ENCODE measurements at regions not wholly inside any gene's neighbourhood (a gene's known extent, or its start where the extent isn't known, plus 50 kb on each side); places are given as distances from the start of the nearest gene placed in this dataset.
A peak's percentile ranks its signal among the peaks of the same experiment; 100 is the strongest.

DNA sequence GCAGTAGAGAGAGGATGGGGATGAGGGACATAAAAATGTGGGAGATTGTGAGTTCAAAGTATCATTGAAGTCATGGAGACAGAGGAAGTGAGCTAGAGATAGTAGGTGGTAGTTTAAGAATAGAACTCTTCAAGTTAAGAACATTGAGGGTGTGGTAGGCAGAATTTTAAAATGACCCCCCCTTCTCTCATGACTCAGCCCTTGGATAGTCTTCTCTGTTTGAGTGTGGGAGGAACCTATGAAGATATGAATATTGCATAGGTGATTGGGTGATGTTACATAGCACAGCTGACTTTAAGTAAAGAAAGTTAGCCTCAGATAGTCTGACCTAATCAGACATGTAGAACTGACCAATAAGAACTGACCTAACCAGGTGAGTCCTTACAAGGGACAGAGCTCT lies 418.6 kb downstream of the FOXO1 start:
- Histone ChIP-seq H3K27me3 (ENCODE audit: control insufficient read depth, insufficient read depth, low read length) (no peaks in the 10 kb centered on the region), H3K4me3 (ENCODE audit: low read depth, low read length) (no peak overlapping the region), H3K36me3 (ENCODE audit: control insufficient read depth, insufficient read depth, low read length) (no peaks in the 10 kb centered on the region)
- FAIRE-seq, result no peak
- TF ChIP-seq, protein P1, sequence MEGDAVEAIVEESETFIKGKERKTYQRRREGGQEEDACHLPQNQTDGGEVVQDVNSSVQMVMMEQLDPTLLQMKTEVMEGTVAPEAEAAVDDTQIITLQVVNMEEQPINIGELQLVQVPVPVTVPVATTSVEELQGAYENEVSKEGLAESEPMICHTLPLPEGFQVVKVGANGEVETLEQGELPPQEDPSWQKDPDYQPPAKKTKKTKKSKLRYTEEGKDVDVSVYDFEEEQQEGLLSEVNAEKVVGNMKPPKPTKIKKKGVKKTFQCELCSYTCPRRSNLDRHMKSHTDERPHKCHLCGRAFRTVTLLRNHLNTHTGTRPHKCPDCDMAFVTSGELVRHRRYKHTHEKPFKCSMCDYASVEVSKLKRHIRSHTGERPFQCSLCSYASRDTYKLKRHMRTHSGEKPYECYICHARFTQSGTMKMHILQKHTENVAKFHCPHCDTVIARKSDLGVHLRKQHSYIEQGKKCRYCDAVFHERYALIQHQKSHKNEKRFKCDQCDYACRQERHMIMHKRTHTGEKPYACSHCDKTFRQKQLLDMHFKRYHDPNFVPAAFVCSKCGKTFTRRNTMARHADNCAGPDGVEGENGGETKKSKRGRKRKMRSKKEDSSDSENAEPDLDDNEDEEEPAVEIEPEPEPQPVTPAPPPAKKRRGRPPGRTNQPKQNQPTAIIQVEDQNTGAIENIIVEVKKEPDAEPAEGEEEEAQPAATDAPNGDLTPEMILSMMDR (IDR thresholded peaks at IDR 0.05; ENCODE audit: insufficient read depth, low read length, severe bottlenecking), result no peak
- DNase-seq (ENCODE audit: low read depth), result peak; percentile 89

DNA sequence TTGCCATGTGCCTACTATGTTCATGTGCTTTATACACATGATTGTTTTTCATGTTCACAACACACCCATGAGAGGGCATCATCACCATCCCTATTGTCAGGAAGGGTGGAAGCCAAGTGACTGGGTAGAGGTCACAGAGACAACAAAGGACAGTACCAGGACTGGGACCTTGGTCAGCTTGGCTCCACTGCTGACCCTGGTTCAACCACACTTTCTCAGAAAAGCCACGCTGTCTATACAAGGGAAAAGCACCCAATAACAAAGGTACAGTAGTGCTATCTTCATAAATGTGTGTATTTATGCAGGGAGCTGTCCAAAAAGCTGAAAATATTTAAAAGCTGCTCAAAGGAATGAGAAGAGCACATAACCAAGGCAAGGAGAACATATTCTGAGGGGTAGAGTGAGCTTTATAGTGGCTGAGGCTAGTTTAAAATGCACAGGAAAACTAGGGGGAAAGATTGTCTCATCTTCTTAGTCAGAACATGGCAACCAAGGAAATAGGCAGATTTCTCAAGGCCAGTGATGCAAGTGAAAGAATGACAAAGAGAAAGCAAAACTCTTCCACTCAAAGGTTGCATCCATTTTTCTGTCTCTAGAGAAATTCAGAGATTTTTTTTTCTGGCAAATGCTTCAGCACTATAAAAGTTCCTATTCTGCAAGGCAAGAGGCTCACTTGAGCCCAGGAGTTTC lies 415.0 kb downstream of the FOXO1 start:
- FAIRE-seq (peak; percentile 98), DNase-seq (ENCODE audit: low read depth) (peak; percentile 78)
- Histone ChIP-seq H3K27me3 (ENCODE audit: control insufficient read depth, insufficient read depth, low read length) (no peaks in the 10 kb centered on the region), H3K4me3 (ENCODE audit: low read depth, low read length) (no peak overlapping the region), H3K36me3 (ENCODE audit: control insufficient read depth, insufficient read depth, low read length) (no peaks in the 10 kb centered on the region)
- TF ChIP-seq, protein P1 (IDR thresholded peaks at IDR 0.05; ENCODE audit: insufficient read depth, low read length, severe bottlenecking), result no peak

DNA sequence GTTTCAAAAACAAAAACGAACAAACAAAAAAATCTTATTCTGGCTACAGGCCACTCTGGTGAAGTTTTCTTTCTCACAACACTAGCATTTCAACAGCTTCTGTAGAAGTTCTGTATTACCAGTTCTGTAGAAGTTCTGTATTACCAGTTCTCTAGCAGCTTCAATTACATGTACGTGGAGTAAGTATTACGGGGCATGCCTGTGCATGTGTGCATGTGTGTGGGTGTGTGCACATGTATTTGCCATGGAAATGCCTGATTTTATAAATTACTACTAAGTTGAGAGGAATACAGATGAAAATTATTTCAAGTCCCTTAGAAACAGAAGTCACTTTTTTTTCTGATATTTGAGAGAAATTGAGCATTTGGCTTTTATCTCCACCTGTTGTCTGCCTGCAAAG lies 414.2 kb downstream of the FOXO1 start:
- peak; percentile 85 for DNase-seq (ENCODE audit: low read depth)
- no peak for FAIRE-seq
- no peaks in the 10 kb centered on the region for H3K36me3 ChIP-seq (ENCODE audit: control insufficient read depth, insufficient read depth, low read length)
- H3K4me3 ChIP-seq (ENCODE audit: low read depth, low read length), result no peak overlapping the region
- H3K27me3 ChIP-seq (ENCODE audit: control insufficient read depth, insufficient read depth, low read length), result no peaks in the 10 kb centered on the region
- TF ChIP-seq, protein P1 (IDR thresholded peaks at IDR 0.05; ENCODE audit: insufficient read depth, low read length, severe bottlenecking), result no peak

- Histone ChIP-seq H3K36me3 (ENCODE audit: control insufficient read depth, insufficient read depth, low read length) (no peaks in the 10 kb centered on the region), H3K27me3 (ENCODE audit: control insufficient read depth, insufficient read depth, low read length) (no peaks in the 10 kb centered on the region), H3K4me3 (ENCODE audit: low read depth, low read length) (no peak overlapping the region)
- TF ChIP-seq, protein P1 (IDR thresholded peaks at IDR 0.05; ENCODE audit: insufficient read depth, low read length, severe bottlenecking), result no peak
- no peak for FAIRE-seq
- DNase-seq (ENCODE audit: low read depth), result no peak
Observed at GRCh38 chr13:40252676-40253075, 413.8 kb downstream of the FOXO1 start.

- DNase-seq (ENCODE audit: low read depth), result peak; percentile 53
- FAIRE-seq, result no peak
- H3K27me3 ChIP-seq (ENCODE audit: control insufficient read depth, insufficient read depth, low read length), result no peaks in the 10 kb centered on the region
- H3K36me3 ChIP-seq (ENCODE audit: control insufficient read depth, insufficient read depth, low read length), result no peaks in the 10 kb centered on the region
- H3K4me3 ChIP-seq (ENCODE audit: low read depth, low read length), result no peak overlapping the region
- TF ChIP-seq, protein P1 (IDR thresholded peaks at IDR 0.05; ENCODE audit: insufficient read depth, low read length, severe bottlenecking), result no peak
Observed at GRCh38 chr13:40254394-40254793, 412.0 kb downstream of the FOXO1 start.

DNA sequence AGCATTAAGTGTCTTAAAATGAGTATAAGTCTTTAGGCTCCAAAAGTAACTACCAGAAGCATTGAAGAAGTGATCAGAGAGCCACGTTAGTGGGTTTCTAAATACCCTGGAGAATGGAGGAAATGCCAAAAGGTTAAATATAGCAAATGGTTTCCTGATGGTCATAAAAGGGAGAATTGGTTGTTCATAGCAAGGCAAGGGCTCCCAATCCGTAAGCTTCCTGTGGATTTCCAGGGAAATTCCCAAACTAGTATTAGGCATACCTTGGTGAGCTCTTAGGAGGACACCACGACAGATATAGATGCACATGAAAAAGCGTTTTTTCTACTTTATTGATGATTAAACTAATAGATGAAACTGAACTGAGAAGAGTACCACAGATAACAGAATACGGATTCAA lies 410.9 kb downstream of the FOXO1 start:
- H3K27me3 ChIP-seq (ENCODE audit: control insufficient read depth, insufficient read depth, low read length), result no peaks in the 10 kb centered on the region
- DNase-seq (ENCODE audit: low read depth) (no peak), FAIRE-seq (no peak)
- H3K4me3 ChIP-seq (ENCODE audit: low read depth, low read length), result no peak overlapping the region
- TF ChIP-seq, protein P1 (IDR thresholded peaks at IDR 0.05; ENCODE audit: insufficient read depth, low read length, severe bottlenecking), result no peak
- no peaks in the 10 kb centered on the region for H3K36me3 ChIP-seq (ENCODE audit: control insufficient read depth, insufficient read depth, low read length)

Data from bronchial epithelial cell (primary cell).